GM12892 (cell line): ENCODE measurements at regions not wholly inside any gene's neighbourhood (a gene's known extent, or its start where the extent isn't known, plus 50 kb on each side); places are given as distances from the start of the nearest gene placed in this dataset.

Experiments used
- DNase-seq: peaks from one replicate; pipeline ENCODE4 v3.0.0; 2011; ENCODE audit not compliant: insufficient read length
- FAIRE-seq: peaks from 2 replicates; lab custom pipeline; 2011; peaks lifted over from hg19 to GRCh38; lab: Jason Lieb, UNC
- POLR2A ChIP-seq: IDR thresholded peaks from 2 replicates; pipeline ENCODE4 v1.6.1; 2011; ENCODE audit warnings: low read depth, low read length, control low read depth
- POLR2AphosphoS5 ChIP-seq: IDR thresholded peaks from 2 replicates; pipeline ENCODE4 v1.6.1; 2011; ENCODE audit warnings: low read depth, low read length, control low read depth
- TAF1 ChIP-seq: IDR thresholded peaks from 2 replicates; pipeline ENCODE4 v1.6.1; 2011; ENCODE audit warnings: low read depth, mild to moderate bottlenecking, control low read depth, low read length, borderline replicate concordance

GRCh38 chr2:160910681-160911080, 249.5 kb upstream of the TANK start:
- FAIRE-seq: no peak
- TF ChIP-seq POLR2AphosphoS5: no peak
- TF ChIP-seq TAF1: no peak
- TF ChIP-seq POLR2A: no peak
- DNase-seq: no peak

DNA sequence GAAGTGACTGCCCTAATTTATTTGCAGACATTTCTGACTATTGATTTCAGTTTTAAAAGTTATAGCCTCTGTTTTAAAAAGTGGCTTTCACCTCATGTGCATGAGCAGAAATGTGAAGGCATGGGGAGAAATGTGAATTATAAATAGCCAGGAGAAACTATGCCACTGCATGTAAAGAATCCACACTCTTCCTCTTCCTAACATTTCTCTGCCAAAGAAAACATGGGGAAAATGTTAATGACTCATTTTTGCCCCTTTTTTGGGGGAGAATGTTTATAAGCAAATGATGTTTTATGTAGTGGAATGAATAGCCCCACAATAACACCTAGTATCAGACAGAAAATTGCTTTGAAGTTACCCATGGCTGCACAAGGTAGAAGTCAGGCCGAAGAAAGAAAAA, 249.0 kb upstream of the TANK start:
- TF ChIP-seq POLR2A: no peak
- TF ChIP-seq TAF1: no peak
- TF ChIP-seq POLR2AphosphoS5: no peak
- DNase-seq (no peak), FAIRE-seq (no peak)

- DNase-seq (no peak), FAIRE-seq (no peak)
- TF ChIP-seq POLR2A (no peak), TAF1 (no peak), POLR2AphosphoS5 (no peak)
Measured at GRCh38 chr2:160912276-160912675, 248.0 kb upstream of the TANK start.

- FAIRE-seq (no peak), DNase-seq (no peak)
- TF ChIP-seq POLR2A (no peak), TAF1 (no peak), POLR2AphosphoS5 (no peak)
Measured at GRCh38 chr2:160913323-160913722, 246.9 kb upstream of the TANK start.

GRCh38 chr2:160914217-160914616, 246.0 kb upstream of the TANK start:
- TF ChIP-seq POLR2AphosphoS5 (no peak), POLR2A (no peak), TAF1 (no peak)
- DNase-seq: no peak
- no peak for FAIRE-seq

- no peak for TF ChIP-seq TAF1
- TF ChIP-seq POLR2AphosphoS5: no peak
- no peak for TF ChIP-seq POLR2A
- FAIRE-seq (no peak), DNase-seq (no peak)
Measured at GRCh38 chr2:160916300-160916699, 243.9 kb upstream of the TANK start.

DNA sequence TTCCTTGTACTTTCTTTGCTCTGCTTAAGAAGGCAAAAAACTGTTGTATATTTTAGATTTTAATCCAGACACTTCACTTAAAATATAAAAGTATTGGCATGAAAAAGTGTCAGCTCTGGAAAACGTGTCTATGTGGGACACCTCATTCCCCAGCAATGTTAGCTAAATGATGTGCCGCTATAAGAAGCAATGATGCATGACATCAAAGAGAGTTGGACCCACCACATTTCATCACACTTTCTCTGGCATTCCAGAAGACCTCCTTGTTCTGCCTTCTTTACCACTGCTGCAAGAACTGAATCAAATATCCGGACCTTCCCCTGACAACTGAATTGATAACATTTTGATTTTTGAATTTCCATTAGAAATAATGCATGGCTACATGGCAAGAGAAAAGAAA, 242.4 kb upstream of the TANK start:
- DNase-seq (no peak), FAIRE-seq (no peak)
- TF ChIP-seq TAF1: no peak
- TF ChIP-seq POLR2A: no peak

GRCh38 chr2:160918258-160918657, 242.0 kb upstream of the TANK start:
- no peak for FAIRE-seq

DNA sequence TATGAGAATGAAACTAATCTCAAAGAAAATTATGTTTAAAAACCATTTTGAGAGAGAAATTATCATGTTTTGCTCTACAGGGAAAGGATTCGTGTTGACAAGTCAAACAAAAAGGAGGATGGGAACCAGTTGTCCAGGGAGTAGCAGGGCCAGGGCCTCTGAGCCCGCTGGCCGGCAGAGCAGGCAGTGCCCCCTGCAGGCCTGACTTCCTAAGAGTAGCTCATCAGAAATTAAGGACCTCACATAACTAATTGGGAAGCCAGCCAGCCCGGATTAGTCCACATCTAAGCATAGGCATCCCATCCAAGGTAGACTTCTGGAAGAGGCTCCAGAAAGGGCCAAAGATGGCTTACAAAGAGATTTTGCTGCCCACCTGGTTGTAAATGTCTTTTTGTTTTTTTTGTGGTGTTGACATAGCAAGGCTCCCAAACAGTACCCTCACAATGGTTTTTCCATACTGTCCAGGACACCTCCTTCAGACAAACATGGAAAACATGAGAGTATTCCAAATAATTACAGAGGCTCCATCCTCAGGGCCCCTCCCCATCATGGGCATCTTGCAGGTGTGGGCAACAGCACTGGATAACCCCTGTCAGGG, 241.2 kb upstream of the TANK start:
- DNase-seq (no peak), FAIRE-seq (no peak)
- TF ChIP-seq TAF1 (no peak), POLR2AphosphoS5 (no peak), POLR2A (no peak)

More at GRCh38 chr2:160918258-160918657, 242.0 kb upstream of the TANK start:
- TF ChIP-seq POLR2A (no peak), POLR2AphosphoS5 (no peak), TAF1 (no peak)
- DNase-seq: no peak

DNA sequence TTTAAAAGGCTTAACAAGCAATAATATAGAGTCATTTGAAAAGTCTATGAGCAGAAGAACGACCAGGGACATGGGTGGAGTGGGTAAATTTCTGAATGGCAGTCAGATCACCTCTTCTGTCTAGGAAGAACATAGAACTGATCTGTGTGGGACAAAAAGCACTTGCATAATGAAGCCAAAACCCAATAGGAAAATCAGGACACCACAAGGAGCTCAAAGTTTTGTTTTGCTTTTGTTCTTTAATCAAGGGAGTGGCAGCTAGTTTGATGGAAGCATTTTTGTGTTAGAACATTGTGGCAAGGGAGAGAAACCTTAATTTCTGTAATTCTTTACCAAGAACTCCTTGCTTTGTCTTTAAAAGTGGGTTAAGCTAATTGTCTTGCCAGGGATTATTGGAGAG, 240.2 kb upstream of the TANK start:
- FAIRE-seq: no peak
- TF ChIP-seq POLR2A (no peak), TAF1 (no peak), POLR2AphosphoS5 (no peak)
- no peak for DNase-seq

DNA sequence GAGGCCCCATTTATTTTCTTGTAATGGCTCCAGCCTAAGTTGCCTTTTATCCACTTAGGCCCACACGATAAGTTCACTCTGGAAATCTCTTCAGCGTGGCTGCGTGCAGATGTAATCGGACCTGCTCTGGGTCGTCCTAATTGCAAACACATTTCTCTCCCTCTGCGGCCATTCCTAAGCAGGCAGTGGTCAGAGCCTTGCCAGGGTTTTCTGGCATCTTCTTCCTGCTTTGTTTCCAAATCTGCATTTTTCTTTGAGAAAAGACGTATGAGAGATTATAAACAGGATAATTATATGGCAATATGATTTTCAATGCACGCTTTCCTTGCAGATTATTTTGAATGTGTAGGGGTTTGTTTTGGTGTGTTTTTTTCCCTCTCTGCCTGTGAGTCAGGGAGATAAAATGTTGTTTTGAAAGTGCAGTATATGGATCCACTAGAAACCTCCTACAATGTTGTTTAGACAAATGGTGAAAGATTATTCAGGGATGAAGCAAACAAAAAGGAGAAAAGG, 239.4 kb upstream of the TANK start:
- no peak for FAIRE-seq

DNA sequence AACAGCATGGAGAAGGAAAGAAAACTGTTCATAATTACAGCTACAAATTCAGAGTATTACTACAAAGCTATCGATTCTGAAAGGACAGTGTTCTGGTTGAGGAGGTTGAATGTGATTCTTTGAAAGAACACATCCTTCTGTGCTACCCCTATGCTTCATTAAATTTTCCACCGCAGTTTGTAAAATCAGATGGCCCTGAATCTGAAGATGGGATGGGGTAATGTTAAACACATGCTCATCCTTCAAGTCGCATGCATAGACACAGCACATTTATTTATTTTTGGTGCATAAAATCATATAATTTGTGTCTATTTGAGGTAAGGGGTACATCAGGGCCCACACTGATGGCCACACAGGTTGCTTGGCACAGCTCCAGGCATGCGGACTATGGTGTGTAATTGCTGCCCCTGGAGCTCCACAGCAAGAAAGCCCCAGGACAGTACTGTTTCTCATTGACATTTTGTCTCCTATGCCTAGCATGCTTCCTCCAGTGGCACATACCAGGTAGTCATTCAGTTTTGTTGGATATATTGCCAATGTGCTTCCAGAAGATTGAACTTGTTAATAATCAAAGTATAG, 238.8 kb upstream of the TANK start:
- DNase-seq (no peak), FAIRE-seq (no peak)
- TF ChIP-seq POLR2A (no peak), POLR2AphosphoS5 (no peak), TAF1 (no peak)

More for the DNA sequence above, 239.4 kb upstream of the TANK start:
- no peak for DNase-seq
- TF ChIP-seq POLR2A: no peak
- no peak for TF ChIP-seq TAF1
- no peak for TF ChIP-seq POLR2AphosphoS5
